ENCODE measurements at regions not wholly inside any gene's neighbourhood (a gene's known extent, or its start where the extent isn't known, plus 50 kb on each side); places are given as distances from the start of the nearest gene placed in this dataset.

DNA sequence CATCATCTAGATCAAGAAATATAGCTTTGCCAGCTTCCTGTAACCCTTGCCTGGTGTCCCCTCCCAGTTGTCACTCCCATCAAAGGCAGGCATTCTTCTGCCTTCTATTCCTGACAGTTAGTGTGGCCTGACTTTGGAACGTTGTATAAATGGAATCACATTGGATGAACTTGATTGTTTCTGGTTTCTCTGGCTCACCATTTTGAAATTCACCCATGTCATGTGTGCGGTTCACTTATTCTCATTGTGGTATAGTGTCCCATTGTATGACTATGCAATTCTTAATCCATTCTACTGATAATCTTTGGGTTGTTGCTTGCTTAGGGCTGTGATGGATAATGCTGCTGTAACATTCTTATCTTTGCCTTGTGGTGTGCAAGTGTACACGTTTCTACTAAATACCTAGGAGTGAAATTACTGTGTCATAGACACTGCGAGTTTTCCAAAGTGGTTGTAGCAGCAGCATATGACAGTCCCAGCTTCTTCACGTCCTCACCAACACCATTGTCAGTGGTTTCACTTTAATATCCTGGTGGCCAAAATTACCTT, 73.2 kb downstream of the VEGFA start (continued):
- TF ChIP-seq, protein P1, sequence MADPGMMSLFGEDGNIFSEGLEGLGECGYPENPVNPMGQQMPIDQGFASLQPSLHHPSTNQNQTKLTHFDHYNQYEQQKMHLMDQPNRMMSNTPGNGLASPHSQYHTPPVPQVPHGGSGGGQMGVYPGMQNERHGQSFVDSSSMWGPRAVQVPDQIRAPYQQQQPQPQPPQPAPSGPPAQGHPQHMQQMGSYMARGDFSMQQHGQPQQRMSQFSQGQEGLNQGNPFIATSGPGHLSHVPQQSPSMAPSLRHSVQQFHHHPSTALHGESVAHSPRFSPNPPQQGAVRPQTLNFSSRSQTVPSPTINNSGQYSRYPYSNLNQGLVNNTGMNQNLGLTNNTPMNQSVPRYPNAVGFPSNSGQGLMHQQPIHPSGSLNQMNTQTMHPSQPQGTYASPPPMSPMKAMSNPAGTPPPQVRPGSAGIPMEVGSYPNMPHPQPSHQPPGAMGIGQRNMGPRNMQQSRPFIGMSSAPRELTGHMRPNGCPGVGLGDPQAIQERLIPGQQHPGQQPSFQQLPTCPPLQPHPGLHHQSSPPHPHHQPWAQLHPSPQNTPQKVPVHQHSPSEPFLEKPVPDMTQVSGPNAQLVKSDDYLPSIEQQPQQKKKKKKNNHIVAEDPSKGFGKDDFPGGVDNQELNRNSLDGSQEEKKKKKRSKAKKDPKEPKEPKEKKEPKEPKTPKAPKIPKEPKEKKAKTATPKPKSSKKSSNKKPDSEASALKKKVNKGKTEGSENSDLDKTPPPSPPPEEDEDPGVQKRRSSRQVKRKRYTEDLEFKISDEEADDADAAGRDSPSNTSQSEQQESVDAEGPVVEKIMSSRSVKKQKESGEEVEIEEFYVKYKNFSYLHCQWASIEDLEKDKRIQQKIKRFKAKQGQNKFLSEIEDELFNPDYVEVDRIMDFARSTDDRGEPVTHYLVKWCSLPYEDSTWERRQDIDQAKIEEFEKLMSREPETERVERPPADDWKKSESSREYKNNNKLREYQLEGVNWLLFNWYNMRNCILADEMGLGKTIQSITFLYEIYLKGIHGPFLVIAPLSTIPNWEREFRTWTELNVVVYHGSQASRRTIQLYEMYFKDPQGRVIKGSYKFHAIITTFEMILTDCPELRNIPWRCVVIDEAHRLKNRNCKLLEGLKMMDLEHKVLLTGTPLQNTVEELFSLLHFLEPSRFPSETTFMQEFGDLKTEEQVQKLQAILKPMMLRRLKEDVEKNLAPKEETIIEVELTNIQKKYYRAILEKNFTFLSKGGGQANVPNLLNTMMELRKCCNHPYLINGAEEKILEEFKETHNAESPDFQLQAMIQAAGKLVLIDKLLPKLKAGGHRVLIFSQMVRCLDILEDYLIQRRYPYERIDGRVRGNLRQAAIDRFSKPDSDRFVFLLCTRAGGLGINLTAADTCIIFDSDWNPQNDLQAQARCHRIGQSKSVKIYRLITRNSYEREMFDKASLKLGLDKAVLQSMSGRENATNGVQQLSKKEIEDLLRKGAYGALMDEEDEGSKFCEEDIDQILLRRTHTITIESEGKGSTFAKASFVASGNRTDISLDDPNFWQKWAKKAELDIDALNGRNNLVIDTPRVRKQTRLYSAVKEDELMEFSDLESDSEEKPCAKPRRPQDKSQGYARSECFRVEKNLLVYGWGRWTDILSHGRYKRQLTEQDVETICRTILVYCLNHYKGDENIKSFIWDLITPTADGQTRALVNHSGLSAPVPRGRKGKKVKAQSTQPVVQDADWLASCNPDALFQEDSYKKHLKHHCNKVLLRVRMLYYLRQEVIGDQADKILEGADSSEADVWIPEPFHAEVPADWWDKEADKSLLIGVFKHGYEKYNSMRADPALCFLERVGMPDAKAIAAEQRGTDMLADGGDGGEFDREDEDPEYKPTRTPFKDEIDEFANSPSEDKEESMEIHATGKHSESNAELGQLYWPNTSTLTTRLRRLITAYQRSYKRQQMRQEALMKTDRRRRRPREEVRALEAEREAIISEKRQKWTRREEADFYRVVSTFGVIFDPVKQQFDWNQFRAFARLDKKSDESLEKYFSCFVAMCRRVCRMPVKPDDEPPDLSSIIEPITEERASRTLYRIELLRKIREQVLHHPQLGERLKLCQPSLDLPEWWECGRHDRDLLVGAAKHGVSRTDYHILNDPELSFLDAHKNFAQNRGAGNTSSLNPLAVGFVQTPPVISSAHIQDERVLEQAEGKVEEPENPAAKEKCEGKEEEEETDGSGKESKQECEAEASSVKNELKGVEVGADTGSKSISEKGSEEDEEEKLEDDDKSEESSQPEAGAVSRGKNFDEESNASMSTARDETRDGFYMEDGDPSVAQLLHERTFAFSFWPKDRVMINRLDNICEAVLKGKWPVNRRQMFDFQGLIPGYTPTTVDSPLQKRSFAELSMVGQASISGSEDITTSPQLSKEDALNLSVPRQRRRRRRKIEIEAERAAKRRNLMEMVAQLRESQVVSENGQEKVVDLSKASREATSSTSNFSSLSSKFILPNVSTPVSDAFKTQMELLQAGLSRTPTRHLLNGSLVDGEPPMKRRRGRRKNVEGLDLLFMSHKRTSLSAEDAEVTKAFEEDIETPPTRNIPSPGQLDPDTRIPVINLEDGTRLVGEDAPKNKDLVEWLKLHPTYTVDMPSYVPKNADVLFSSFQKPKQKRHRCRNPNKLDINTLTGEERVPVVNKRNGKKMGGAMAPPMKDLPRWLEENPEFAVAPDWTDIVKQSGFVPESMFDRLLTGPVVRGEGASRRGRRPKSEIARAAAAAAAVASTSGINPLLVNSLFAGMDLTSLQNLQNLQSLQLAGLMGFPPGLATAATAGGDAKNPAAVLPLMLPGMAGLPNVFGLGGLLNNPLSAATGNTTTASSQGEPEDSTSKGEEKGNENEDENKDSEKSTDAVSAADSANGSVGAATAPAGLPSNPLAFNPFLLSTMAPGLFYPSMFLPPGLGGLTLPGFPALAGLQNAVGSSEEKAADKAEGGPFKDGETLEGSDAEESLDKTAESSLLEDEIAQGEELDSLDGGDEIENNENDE (IDR thresholded peaks at IDR 0.05; ENCODE audit: low read depth, low read length), result no peak
- TF ChIP-seq, protein P2, sequence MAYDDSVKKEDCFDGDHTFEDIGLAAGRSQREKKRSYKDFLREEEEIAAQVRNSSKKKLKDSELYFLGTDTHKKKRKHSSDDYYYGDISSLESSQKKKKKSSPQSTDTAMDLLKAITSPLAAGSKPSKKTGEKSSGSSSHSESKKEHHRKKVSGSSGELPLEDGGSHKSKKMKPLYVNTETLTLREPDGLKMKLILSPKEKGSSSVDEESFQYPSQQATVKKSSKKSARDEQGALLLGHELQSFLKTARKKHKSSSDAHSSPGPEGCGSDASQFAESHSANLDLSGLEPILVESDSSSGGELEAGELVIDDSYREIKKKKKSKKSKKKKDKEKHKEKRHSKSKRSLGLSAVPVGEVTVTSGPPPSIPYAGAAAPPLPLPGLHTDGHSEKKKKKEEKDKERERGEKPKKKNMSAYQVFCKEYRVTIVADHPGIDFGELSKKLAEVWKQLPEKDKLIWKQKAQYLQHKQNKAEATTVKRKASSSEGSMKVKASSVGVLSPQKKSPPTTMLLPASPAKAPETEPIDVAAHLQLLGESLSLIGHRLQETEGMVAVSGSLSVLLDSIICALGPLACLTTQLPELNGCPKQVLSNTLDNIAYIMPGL (CRISPR knock-in tag; IDR thresholded peaks at IDR 0.05), result no peak
- TF ChIP-seq ZC3H8 (IDR thresholded peaks at IDR 0.05), result no peak
- TF ChIP-seq ZNF124 (CRISPR knock-in tag; IDR thresholded peaks at IDR 0.05), result no peak
- TF ChIP-seq MAFF (IDR thresholded peaks at IDR 0.05; ENCODE audit: low read length), result peak; percentile 91
- no peak for TF ChIP-seq RBM25 (IDR thresholded peaks at IDR 0.05; ENCODE audit: low read depth, low read length, severe bottlenecking)
- TF ChIP-seq, protein P3, sequence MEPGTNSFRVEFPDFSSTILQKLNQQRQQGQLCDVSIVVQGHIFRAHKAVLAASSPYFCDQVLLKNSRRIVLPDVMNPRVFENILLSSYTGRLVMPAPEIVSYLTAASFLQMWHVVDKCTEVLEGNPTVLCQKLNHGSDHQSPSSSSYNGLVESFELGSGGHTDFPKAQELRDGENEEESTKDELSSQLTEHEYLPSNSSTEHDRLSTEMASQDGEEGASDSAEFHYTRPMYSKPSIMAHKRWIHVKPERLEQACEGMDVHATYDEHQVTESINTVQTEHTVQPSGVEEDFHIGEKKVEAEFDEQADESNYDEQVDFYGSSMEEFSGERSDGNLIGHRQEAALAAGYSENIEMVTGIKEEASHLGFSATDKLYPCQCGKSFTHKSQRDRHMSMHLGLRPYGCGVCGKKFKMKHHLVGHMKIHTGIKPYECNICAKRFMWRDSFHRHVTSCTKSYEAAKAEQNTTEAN (CRISPR knock-in tag; IDR thresholded peaks at IDR 0.05), result peak; percentile 76; the same call in 1 of the 2 replicates
- TF ChIP-seq MTA3 (IDR thresholded peaks at IDR 0.05; ENCODE audit: borderline replicate concordance), result peak; percentile 83
- peak; percentile 79; the same call in 1 of the 2 replicates for TF ChIP-seq LEF1 (IDR thresholded peaks at IDR 0.05)
- no peak for TF ChIP-seq ETS2 (tag; IDR thresholded peaks at IDR 0.05; ENCODE audit: borderline replicate concordance, poor library complexity, severe bottlenecking)
- TF ChIP-seq KHSRP (IDR thresholded peaks at IDR 0.05), result no peak
- no peak for TF ChIP-seq MCM3 (IDR thresholded peaks at IDR 0.05)
- no peak for TF ChIP-seq POLR2B (IDR thresholded peaks at IDR 0.05; ENCODE audit: low read depth, partially characterized antibody)

Data from K562 (cell line).